ENCODE measurements at regions not wholly inside any gene's neighbourhood (a gene's known extent, or its start where the extent isn't known, plus 50 kb on each side); places are given as distances from the start of the nearest gene placed in this dataset.

GRCh38 chr11:97895572-97895971, 1125.2 kb upstream of the CNTN5 start:
- no peak overlapping the region for H3K4ac ChIP-seq (ENCODE audit: low read depth, low read length)
- no peak overlapping the region for H3K4me2 ChIP-seq (ENCODE audit: low read length)
- H3K79me2 ChIP-seq (ENCODE audit: control insufficient read depth, insufficient read depth, low read length) = no peaks in the 10 kb centered on the region
- no peak overlapping the region for H3K23ac ChIP-seq (ENCODE audit: low read length)
- H3K27me3 ChIP-seq (ENCODE audit: insufficient read depth, low read length, poor library complexity) = no peaks in the 10 kb centered on the region
- H4K5ac ChIP-seq (ENCODE audit: low read length) = no peak overlapping the region
- WGBS (ENCODE audit: extremely low coverage, insufficient coverage, low lambda C conversion rate) = no CpG with 5 or more reads among the region's 3 CpGs
- H2AK5ac ChIP-seq (ENCODE audit: low read length) = no peak overlapping the region
- no peak overlapping the region for H2BK15ac ChIP-seq (replicated peaks; ENCODE audit: low read depth)
- no peak overlapping the region for H2BK120ac ChIP-seq (ENCODE audit: low read depth, low read length)
- no peaks in the 10 kb centered on the region for H3K4me1 ChIP-seq (ENCODE audit: control insufficient read depth, low read depth, low read length)
- H3K4me3 ChIP-seq (ENCODE audit: low read length) = no peak overlapping the region
- no peak overlapping the region for H3K56ac ChIP-seq (ENCODE audit: low read length)
- no peak overlapping the region for H3K18ac ChIP-seq (ENCODE audit: low read length)
- no peak for DNase-seq
- no peak overlapping the region for H2BK5ac ChIP-seq (ENCODE audit: low read length)
- no peak overlapping the region for H4K8ac ChIP-seq (ENCODE audit: low read depth, low read length)
- no peak overlapping the region for H3K9ac ChIP-seq (ENCODE audit: low read length)
- H3K27ac ChIP-seq (ENCODE audit: low read depth, low read length) = no peak overlapping the region
- no peaks in the 10 kb centered on the region for H3K36me3 ChIP-seq (ENCODE audit: control insufficient read depth, insufficient read depth, low read length)
- no peaks in the 10 kb centered on the region for H3K79me1 ChIP-seq (ENCODE audit: low read length)

GRCh38 chr11:97902828-97903227, 1117.9 kb upstream of the CNTN5 start:
- Histone ChIP-seq H2BK120ac (ENCODE audit: low read depth, low read length) (no peak overlapping the region), H3K27ac (ENCODE audit: low read depth, low read length) (no peak overlapping the region), H3K4me1 (ENCODE audit: control insufficient read depth, low read depth, low read length) (no peaks in the 10 kb centered on the region), H4K8ac (ENCODE audit: low read depth, low read length) (no peak overlapping the region), H4K5ac (ENCODE audit: low read length) (no peak overlapping the region), H2BK5ac (ENCODE audit: low read length) (no peak overlapping the region), H3K36me3 (ENCODE audit: control insufficient read depth, insufficient read depth, low read length) (no peaks in the 10 kb centered on the region), H2AK5ac (ENCODE audit: low read length) (no peak overlapping the region), H3K56ac (ENCODE audit: low read length) (no peak overlapping the region), H3K79me1 (ENCODE audit: low read length) (no peaks in the 10 kb centered on the region), H3K9ac (ENCODE audit: low read length) (no peak overlapping the region), H3K4me3 (ENCODE audit: low read length) (no peak overlapping the region), H3K4ac (ENCODE audit: low read depth, low read length) (no peak overlapping the region), H3K23ac (ENCODE audit: low read length) (no peak overlapping the region), H3K27me3 (ENCODE audit: insufficient read depth, low read length, poor library complexity) (no peaks in the 10 kb centered on the region), H2BK15ac (replicated peaks; ENCODE audit: low read depth) (no peak overlapping the region), H3K4me2 (ENCODE audit: low read length) (no peak overlapping the region), H3K18ac (ENCODE audit: low read length) (no peak overlapping the region), H3K79me2 (ENCODE audit: control insufficient read depth, insufficient read depth, low read length) (no peaks in the 10 kb centered on the region)
- no peak for DNase-seq
- no CpG with 5 or more reads among the region's 1 CpG for WGBS (ENCODE audit: extremely low coverage, insufficient coverage, low lambda C conversion rate)

- H2BK120ac ChIP-seq (ENCODE audit: low read depth, low read length) = no peak overlapping the region
- H3K4me3 ChIP-seq (ENCODE audit: low read length) = no peak overlapping the region
- no peak overlapping the region for H3K9ac ChIP-seq (ENCODE audit: low read length)
- no peak overlapping the region for H3K56ac ChIP-seq (ENCODE audit: low read length)
- H3K27me3 ChIP-seq (ENCODE audit: insufficient read depth, low read length, poor library complexity) = no peaks in the 10 kb centered on the region
- H3K4ac ChIP-seq (ENCODE audit: low read depth, low read length) = no peak overlapping the region
- H4K8ac ChIP-seq (ENCODE audit: low read depth, low read length) = no peak overlapping the region
- H3K23ac ChIP-seq (ENCODE audit: low read length) = no peak overlapping the region
- no peak for DNase-seq
- H3K79me1 ChIP-seq (ENCODE audit: low read length) = no peaks in the 10 kb centered on the region
- H3K79me2 ChIP-seq (ENCODE audit: control insufficient read depth, insufficient read depth, low read length) = no peaks in the 10 kb centered on the region
- no peak overlapping the region for H4K5ac ChIP-seq (ENCODE audit: low read length)
- no peak overlapping the region for H2AK5ac ChIP-seq (ENCODE audit: low read length)
- H3K27ac ChIP-seq (ENCODE audit: low read depth, low read length) = no peak overlapping the region
- H2BK5ac ChIP-seq (ENCODE audit: low read length) = no peak overlapping the region
- no peaks in the 10 kb centered on the region for H3K4me1 ChIP-seq (ENCODE audit: control insufficient read depth, low read depth, low read length)
- no peak overlapping the region for H3K4me2 ChIP-seq (ENCODE audit: low read length)
- no peaks in the 10 kb centered on the region for H3K36me3 ChIP-seq (ENCODE audit: control insufficient read depth, insufficient read depth, low read length)
- no peak overlapping the region for H3K18ac ChIP-seq (ENCODE audit: low read length)
- H2BK15ac ChIP-seq (replicated peaks; ENCODE audit: low read depth) = no peak overlapping the region
Observed at GRCh38 chr11:97905101-97905500, 1115.6 kb upstream of the CNTN5 start.

- Histone ChIP-seq H3K79me2 (ENCODE audit: control insufficient read depth, insufficient read depth, low read length) (no peaks in the 10 kb centered on the region), H3K4me1 (ENCODE audit: control insufficient read depth, low read depth, low read length) (no peaks in the 10 kb centered on the region), H3K36me3 (ENCODE audit: control insufficient read depth, insufficient read depth, low read length) (no peaks in the 10 kb centered on the region), H3K4ac (ENCODE audit: low read depth, low read length) (no peak overlapping the region), H3K56ac (ENCODE audit: low read length) (no peak overlapping the region), H3K27me3 (ENCODE audit: insufficient read depth, low read length, poor library complexity) (no peaks in the 10 kb centered on the region), H3K23ac (ENCODE audit: low read length) (no peak overlapping the region), H3K27ac (ENCODE audit: low read depth, low read length) (no peak overlapping the region), H3K18ac (ENCODE audit: low read length) (no peak overlapping the region), H2BK15ac (replicated peaks; ENCODE audit: low read depth) (no peak overlapping the region), H4K8ac (ENCODE audit: low read depth, low read length) (no peak overlapping the region), H3K79me1 (ENCODE audit: low read length) (no peaks in the 10 kb centered on the region), H4K5ac (ENCODE audit: low read length) (no peak overlapping the region), H2BK5ac (ENCODE audit: low read length) (no peak overlapping the region), H3K9ac (ENCODE audit: low read length) (no peak overlapping the region), H2AK5ac (ENCODE audit: low read length) (no peak overlapping the region), H3K4me2 (ENCODE audit: low read length) (no peak overlapping the region), H2BK120ac (ENCODE audit: low read depth, low read length) (no peak overlapping the region), H3K4me3 (ENCODE audit: low read length) (no peak overlapping the region)
- no CpG with 5 or more reads among the region's 1 CpG for WGBS (ENCODE audit: extremely low coverage, insufficient coverage, low lambda C conversion rate)
- no peak for DNase-seq
Observed at GRCh38 chr11:97905671-97906070, 1115.1 kb upstream of the CNTN5 start.

GRCh38 chr11:97908354-97908753, 1112.4 kb upstream of the CNTN5 start:
- WGBS (ENCODE audit: extremely low coverage, insufficient coverage, low lambda C conversion rate) = no CpG with 5 or more reads among the region's 5 CpGs
- Histone ChIP-seq H3K23ac (ENCODE audit: low read length) (no peak overlapping the region), H3K27ac (ENCODE audit: low read depth, low read length) (no peak overlapping the region)

GRCh38 chr11:97909614-97910399, 1110.9 kb upstream of the CNTN5 start:
- H3K27me3 ChIP-seq (ENCODE audit: insufficient read depth, low read length, poor library complexity) = no peaks in the 10 kb centered on the region
- no peaks in the 10 kb centered on the region for H3K79me2 ChIP-seq (ENCODE audit: control insufficient read depth, insufficient read depth, low read length)
- H3K27ac ChIP-seq (ENCODE audit: low read depth, low read length) = no peak overlapping the region
- H3K23ac ChIP-seq (ENCODE audit: low read length) = no peak overlapping the region
- no peak overlapping the region for H3K4ac ChIP-seq (ENCODE audit: low read depth, low read length)
- no peak overlapping the region for H2BK120ac ChIP-seq (ENCODE audit: low read depth, low read length)
- no peak overlapping the region for H3K18ac ChIP-seq (ENCODE audit: low read length)
- no peak overlapping the region for H4K5ac ChIP-seq (ENCODE audit: low read length)
- H2BK5ac ChIP-seq (ENCODE audit: low read length) = no peak overlapping the region
- no peaks in the 10 kb centered on the region for H3K79me1 ChIP-seq (ENCODE audit: low read length)
- H3K4me3 ChIP-seq (ENCODE audit: low read length) = no peak overlapping the region
- H3K36me3 ChIP-seq (ENCODE audit: control insufficient read depth, insufficient read depth, low read length) = no peaks in the 10 kb centered on the region
- H2AK5ac ChIP-seq (ENCODE audit: low read length) = no peak overlapping the region
- no peaks in the 10 kb centered on the region for H3K4me1 ChIP-seq (ENCODE audit: control insufficient read depth, low read depth, low read length)
- H3K56ac ChIP-seq (ENCODE audit: low read length) = no peak overlapping the region
- WGBS (ENCODE audit: extremely low coverage, insufficient coverage, low lambda C conversion rate) = no CpG with 5 or more reads among the region's 7 CpGs
- no peak overlapping the region for H2BK15ac ChIP-seq (replicated peaks; ENCODE audit: low read depth)
- no peak overlapping the region for H3K4me2 ChIP-seq (ENCODE audit: low read length)
- DNase-seq = no peak
- H4K8ac ChIP-seq (ENCODE audit: low read depth, low read length) = no peak overlapping the region
- no peak overlapping the region for H3K9ac ChIP-seq (ENCODE audit: low read length)

More at GRCh38 chr11:97908354-97908753, 1112.4 kb upstream of the CNTN5 start:
- no peak overlapping the region for H2BK5ac ChIP-seq (ENCODE audit: low read length)
- H3K36me3 ChIP-seq (ENCODE audit: control insufficient read depth, insufficient read depth, low read length) = no peaks in the 10 kb centered on the region
- H3K4ac ChIP-seq (ENCODE audit: low read depth, low read length) = no peak overlapping the region
- H4K8ac ChIP-seq (ENCODE audit: low read depth, low read length) = no peak overlapping the region
- H3K27me3 ChIP-seq (ENCODE audit: insufficient read depth, low read length, poor library complexity) = no peaks in the 10 kb centered on the region
- no peaks in the 10 kb centered on the region for H3K79me1 ChIP-seq (ENCODE audit: low read length)
- H4K5ac ChIP-seq (ENCODE audit: low read length) = no peak overlapping the region
- no peak overlapping the region for H3K9ac ChIP-seq (ENCODE audit: low read length)
- H2BK120ac ChIP-seq (ENCODE audit: low read depth, low read length) = no peak overlapping the region
- H2AK5ac ChIP-seq (ENCODE audit: low read length) = no peak overlapping the region
- no peak overlapping the region for H3K4me3 ChIP-seq (ENCODE audit: low read length)
- DNase-seq = no peak
- H3K4me1 ChIP-seq (ENCODE audit: control insufficient read depth, low read depth, low read length) = no peaks in the 10 kb centered on the region
- H3K79me2 ChIP-seq (ENCODE audit: control insufficient read depth, insufficient read depth, low read length) = no peaks in the 10 kb centered on the region
- H2BK15ac ChIP-seq (replicated peaks; ENCODE audit: low read depth) = no peak overlapping the region
- H3K56ac ChIP-seq (ENCODE audit: low read length) = no peak overlapping the region
- H3K18ac ChIP-seq (ENCODE audit: low read length) = no peak overlapping the region
- H3K4me2 ChIP-seq (ENCODE audit: low read length) = no peak overlapping the region

All from mesendoderm (in vitro differentiated cells).